CD4-positive, alpha-beta T cell treated with Interleukin-2 at 100 ng/mL for 4 hours (primary cell): ENCODE measurements at regions not wholly inside any gene's neighbourhood (a gene's known extent, or its start where the extent isn't known, plus 50 kb on each side); places are given as distances from the start of the nearest gene placed in this dataset.

Source experiments
- DNase-seq: peaks from one replicate; pipeline ENCODE4 v3.0.0-alpha.2; 2020; ENCODE audit warnings: low spot score

DNA sequence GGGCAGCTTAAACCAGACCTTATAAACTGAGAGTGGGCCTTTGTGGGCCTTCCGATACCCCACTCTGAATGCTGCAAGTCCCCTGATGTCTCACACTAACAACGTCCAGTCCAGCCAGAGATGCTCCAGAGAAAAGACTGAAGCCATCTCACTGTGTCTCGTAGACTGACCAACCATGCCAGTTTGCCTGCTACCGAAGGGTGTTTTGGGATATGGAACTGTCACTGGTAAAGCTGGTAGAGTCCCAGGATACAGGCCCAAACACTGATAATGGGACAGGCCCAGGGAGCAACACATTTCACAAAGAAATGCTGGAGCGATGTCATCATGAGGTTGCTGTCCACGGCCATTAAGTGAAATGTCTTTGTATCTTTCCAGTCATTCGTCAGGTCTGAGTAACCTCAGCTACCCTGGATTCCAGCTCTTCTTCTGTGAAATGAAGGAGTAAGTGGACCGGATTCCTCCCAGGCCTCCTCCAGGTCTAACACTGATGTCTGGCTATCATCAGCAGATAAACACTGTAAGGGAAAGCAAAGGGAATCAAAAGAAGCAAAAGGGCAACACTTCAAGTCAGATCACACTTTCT lies 81.6 kb downstream of the SLC5A7 start:
- no peak for DNase-seq

DNA sequence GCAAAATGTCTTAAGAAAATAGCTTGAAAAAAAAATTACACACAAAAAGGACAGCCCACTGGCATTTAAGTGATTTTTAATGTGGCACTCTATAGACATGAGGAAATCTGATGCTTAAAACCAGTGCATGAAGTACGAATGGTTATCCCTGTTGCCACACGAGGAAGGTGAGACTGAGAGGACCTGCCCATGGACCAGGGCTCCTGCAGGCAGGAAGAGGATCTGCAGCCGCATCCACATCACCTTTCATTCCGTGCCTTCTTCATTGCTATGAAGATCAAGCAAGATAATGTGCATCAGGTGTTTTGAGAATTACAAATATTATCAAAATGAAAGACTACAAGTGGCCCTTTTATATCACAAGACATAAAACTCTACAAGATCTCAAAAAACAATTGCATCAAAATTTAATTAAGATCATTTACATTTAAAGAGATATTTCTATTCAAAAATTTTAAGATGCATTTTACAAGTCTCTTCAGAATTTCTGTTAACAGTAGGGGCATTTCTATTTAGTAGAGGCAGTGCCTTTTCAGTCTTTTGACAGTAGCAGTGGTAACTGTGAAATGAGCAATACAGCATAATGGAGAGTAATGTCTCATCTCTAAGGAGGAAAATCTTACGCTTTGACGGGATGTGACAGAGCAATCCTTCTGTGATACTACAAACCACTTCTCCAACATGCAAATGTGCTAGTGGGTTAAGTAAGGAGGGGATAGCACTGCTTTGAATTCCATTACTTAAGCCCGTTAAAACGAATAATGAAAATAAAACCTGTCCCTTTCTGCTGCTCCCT lies 83.4 kb downstream of the SLC5A7 start:
- no peak for DNase-seq

DNA sequence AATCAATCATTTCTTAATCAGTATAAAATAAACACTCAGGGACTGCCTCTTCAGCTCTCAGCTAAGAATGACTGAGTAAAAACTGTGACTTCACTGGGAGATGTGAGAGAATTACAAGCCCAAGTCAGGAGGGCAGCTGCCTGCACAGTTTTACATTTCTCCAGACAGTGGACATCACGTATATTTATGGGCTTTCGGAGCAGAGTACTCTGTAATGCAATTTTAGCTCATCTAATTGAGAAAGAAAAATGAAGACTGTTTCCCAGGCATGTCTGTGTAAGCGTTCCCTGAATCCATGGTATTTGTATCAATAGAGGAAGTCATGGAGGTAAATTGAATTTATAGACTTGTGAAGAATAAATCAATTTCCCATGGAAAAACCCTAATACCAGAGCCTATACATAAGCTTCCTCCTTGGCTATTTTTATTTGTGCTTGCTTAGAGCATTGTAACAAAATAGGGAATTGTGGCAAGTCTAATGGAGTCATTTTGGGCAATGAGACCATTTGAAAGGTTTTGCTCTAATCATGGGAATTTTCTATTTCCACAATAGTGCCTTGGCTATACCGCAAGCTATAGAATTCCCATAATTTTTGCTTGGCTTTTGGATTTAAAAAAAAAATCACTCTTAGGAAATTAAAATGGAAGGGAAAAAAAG lies 87.2 kb downstream of the SLC5A7 start:
- no peak for DNase-seq

DNA sequence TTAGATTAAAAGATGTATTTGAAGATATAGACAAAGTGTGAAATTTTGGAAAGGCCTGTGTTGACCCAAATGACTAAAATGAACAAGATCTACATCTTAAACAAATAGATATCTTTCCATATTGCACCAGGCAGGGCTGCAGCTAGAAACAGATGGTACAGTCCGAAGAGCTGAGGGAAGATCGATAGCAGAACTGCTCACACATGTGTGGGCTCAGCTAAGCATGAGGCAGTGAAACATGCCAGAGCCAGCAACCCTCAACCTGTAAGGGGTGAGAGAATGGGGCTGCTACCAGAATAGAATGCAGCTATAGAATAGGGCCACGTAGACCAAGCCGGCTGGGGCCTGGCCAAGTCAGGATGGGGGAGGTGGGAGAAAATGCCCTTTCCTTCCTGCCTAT lies 87.8 kb downstream of the SLC5A7 start:
- no peak for DNase-seq

DNA sequence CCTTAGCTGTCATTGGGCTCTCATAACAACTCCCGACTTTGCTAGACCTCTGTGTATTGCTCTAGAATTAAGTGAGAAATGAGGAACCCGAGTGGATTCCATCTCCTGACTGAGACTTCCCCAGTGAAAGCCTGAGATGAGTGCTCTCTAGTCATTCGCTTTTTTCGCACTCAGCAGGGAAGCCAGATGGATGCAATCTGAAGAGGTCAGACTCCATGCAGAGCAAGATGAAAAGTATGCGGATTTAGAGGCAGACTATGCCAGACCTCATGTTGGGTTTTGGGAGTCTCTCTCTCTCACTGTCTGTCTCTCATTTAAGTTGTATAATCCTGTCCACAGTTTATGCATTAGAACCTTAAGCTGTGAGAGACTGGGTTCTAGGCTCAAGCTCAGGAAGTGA lies 88.6 kb downstream of the SLC5A7 start:
- no peak for DNase-seq

DNA sequence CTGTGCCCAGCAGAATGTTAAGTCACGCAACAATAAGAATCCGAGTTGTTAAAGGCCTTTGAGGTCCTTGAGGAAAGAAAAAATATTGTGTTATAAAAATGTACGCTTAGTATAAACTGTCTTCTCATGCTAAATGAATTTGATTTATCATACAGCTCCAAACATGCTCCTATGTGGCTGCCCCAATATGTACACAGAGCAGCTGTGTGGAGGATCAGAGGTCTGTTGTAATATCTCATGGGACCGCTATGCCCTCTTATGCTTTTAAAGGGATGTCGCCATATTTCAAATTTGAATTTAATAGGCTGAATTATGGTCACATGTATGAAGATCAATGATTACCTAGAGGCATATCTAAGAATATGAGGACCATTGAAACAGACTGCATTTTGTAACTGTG lies 90.2 kb downstream of the SLC5A7 start:
- DNase-seq: no peak

DNA sequence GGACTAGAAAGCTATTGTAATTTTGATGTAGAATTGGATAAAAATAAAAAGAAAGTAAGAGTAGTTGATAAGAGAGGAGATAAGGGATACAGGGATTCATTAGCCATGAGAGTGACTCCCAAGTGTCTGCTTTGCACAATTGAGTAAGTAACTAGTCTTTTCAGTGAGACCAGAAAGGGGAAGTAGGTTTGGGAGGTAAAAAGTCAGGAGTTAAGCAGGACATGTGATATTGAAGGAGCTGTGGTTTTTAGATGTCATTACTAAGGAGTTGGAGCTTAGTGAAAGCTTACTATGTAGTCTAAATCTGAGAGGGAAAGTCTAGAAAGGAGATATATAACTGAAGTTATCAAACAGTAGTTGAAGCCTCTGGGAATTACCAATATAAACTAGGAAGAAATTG lies 93.4 kb downstream of the SLC5A7 start:
- DNase-seq: no peak

DNA sequence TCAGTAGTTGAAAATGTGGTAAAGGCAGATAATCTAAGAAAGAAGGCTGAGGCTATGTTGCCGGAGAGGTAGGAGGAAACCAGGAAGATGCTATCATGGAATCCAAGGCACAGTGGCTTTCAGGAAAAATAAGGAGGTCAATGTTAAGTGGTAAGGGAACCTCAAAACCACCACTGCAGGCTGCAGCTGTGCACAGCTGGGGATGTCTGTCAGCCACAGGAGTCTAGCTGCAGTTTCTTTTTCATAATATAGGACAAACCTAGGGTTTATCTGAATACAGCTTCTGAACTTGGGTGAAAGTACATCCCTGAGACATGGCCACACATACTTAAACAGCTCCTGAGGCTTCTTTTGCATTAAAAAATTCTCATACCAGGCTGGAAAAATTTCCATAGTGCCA lies 93.9 kb downstream of the SLC5A7 start:
- DNase-seq: no peak

DNA sequence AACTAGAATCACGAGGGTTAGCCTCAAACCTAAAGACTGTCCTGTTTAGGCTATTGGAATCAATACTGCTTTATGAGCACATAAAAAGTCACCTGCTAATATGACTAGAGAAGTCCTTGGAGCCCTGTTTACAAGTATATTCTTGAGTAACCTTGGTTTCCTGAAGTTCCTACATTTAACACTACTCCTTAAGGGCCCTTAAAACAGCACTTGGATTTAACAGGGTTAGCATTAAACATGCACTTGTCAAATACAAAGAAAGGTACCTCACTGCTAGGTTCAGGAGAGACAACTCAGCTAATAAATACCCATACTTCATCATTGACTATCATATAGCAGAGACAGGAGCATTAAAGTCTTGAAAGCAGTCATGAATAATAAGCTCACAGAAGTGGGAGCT lies 96.7 kb downstream of the SLC5A7 start:
- DNase-seq: no peak

DNA sequence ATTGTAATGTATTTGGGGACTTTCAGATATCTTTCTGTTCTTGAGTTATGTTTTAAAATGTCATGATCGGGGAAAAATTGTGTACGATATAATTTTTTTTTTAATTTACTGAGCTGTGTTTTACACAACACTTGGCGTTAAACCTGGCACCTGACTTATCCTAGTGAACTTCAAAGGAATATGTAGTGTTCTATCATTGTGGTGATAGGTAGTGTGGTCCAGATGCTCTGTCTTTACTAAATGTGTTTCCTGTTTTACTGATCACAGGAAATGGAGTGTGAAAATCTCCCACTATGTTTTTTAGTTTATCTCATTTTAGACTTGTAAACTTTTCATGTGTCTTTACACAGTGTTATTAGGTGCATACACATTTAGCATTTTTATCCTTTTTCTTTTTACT lies 98.0 kb downstream of the SLC5A7 start:
- no peak for DNase-seq

DNA sequence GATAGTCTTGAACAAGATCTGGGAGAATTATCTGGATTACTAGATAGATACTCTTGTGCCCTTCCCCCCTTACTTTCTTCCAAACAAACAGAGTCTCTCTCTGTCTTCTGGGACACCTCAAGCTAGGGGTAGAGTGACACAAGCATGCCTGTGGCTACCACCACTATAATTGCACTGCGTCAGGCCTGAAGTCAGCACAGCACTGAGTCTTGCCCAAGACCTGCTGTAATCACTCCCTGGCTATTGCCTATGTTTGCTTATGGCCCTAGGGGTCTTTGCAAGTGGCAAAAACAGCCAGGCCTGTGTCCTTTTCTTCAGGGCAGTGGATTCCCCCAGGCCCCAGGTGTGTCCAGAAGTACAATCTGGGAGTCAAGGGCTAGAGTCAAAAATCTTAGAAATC lies 106.6 kb downstream of the SLC5A7 start:
- DNase-seq: no peak

DNA sequence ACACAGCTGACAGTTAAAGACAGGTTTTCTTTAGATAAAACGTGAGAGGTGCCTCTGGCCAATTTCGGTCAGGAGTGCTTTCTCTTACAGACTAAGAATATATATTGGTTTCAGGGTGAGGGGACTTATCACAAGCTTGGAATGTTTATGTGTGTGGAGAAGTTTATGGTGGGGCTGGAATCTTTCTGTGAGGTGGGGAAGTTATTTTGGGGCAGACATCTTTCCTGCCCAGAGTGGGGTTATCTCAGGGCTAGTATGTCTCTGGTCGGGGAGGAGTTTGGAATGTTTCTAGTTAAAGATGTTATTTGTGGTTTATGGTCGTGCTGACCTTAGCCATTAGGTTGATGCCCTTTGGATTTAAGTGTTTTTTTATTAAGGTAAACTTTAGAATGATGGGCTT lies 115.2 kb downstream of the SLC5A7 start:
- DNase-seq: no peak

DNA sequence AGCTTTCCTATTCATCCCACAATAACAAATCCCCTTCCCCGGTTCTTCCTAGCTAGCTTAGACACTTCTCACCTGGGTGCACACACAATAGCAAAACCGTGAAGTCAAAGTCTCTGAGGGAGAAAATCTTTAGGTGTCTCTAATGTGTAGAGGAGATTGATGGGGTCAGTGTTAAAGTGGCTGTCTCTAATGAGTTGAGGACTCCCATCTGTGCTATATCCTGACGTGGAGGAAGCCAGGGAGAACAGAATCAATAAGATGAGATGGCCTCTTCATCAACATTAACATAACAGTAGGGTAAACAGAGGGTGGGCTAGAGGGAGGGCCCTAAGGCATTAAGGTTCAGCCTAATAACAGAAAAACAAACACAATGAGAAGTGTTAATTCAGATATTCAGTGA lies 120.4 kb downstream of the SLC5A7 start:
- no peak for DNase-seq

DNA sequence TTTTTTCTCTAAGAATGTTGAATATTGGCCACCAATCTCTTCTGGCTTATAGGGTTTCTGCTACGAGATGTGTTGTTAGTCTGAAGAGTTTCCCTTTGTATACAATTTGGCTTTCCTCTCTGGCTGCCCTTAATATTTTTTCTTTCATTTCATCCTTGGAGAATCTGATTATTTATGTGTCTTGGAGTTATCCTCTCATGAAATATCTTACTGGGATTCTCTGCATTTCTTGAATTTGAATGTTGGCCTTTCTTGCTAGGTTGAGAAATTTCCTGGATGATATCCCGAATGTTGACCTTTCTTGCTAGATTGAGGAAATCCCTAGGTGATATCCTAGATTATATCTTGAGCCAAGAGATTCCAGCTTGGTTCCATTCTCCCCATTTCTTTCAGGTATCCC lies 125.6 kb downstream of the SLC5A7 start:
- no peak for DNase-seq

DNA sequence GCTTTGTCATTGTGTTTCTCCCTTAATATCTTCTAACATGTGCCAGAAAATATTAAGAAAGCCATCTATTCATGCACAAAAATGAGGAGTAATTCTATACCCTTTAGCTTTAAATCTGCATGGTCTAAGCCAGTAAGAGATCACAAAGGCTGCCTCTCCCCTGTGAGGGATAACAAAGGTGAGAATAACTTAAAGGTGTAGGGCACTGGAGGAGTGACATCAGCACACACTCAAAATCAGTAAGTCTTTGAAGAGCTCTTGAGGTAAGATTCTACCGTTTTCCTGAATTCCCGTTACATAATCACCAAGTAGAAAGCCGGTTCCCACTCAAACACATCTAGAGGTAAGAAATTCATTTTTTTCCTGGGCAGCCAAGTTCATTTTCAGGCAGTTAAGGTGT lies 123.9 kb upstream of the SULT1C3 start:
- no peak for DNase-seq

DNA sequence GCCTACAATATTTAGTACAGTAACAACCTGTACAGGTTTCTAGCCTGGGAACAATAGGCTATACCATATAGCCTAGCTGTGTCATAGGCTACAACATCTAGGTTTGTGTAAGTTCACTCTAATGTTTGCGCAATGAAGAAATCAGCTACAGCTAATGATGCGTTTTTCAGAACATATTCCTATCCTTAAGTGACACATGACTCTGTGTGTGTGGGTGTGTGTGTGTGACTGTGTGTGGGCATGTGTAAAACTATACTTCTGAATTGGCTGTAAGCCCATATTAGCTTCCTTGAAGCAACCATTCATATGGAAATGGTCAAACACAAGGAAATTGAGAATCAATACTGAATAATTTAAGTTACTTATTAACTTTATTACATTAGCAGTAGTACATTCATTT lies 120.8 kb upstream of the SULT1C3 start:
- DNase-seq: no peak

DNA sequence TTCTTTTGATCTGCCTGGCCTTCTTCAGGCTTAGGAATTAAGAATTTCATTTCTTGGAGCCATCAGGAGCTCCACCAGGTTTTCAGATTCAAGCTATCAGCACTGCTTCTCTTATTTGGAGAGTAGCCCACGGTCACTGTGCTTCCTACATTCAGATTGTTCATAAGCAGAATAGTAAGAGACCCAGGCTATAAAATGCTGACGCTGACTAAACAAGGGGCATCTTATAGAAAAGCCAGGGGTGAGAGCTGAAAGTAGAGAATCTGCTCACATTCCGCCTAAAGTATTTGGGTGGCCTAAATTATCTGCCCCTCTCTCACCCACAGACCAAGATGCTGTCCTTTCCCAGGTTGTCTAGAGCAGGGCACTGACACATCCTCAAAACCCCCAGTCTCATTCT lies 120.3 kb upstream of the SULT1C3 start:
- no peak for DNase-seq

DNA sequence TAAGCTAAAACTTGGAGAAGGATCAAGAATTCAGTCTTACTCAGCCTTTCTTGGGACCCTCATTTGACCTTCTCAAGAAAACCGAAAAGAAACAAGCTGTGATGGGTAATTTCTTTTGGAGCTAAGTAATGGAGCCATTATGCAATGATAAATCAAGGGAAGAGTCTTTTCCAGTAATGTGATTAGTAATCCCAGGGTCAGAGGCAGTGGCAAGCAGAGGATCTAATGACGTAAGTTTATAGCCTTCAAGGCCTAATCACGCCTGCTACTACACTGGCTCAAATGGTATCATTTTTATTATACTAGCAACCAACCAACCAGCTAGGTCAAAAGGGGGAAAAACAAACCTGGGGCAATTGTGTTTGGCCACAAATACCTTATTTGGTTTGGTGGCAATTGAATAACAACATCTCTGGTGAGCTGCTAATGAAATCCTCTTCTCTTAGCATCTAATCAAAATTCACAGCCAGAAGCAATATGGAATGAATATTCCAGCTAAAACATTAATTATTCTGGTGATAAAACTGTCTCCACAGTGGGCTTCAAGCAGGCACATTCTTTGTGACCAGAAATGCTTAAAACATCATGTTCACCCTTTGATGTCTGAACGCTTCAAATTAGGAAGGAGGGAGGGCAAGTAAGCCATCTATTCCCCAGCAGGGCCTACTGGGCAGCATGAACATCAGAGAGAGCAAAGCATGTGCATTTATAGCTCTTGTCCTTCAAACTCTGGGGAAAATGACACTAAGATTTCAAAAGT lies 114.9 kb upstream of the SULT1C3 start:
- no peak for DNase-seq

DNA sequence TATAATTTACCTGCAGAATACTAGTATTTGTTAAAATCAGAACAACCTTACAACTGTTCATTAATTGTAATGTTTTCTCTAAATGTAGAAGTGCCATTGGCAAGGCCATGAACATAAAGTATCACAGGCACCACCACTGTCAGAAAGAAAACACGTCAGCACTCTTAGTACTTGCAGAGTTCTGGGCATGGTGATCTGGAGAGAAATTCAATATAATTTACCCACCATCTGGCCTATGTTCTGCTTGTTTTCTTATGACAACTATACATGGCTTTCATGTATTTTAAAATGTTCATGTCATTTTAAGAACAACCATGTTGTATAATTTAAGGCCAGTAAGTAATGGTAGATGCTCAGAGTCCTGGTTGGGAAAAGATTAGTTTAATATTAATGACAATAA lies 114.2 kb upstream of the SULT1C3 start:
- no peak for DNase-seq

DNA sequence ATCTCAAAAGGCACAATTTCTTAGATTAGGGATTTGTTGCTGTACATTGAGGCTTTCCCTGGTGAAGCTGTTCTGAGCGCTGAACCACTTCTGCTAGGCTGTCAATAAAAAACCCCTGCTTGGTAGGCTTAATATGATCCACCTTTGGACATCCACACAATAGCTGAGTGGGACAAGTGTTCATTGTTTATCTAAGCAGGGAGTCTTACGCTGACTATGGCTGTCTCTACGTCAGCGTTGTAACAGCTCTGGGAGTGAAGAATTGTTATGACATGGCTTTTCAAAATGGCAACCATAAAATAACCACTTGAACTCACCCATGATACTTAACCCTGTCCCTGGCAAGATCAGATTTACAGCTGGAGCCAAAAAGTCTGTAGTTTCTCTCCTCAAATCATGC lies 111.5 kb upstream of the SULT1C3 start:
- no peak for DNase-seq

DNA sequence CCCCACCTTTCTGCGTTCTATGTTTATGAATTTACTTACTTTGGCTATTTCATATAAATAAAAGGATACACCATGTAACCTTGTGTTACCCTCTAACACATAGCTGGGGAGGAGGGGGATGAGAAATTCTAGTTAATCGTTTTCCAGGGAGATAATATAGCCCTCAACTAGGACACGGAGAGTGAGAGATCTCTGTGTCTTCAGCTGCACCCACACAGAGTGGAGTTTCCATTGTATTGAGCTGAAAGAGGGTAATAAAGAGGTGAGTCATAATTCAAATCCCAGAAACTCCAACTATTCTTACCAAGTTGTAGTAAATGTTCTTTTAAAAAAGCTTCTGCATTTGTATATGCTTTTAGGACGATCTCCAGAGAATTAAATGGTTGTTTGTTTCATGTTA lies 110.1 kb upstream of the SULT1C3 start:
- DNase-seq: no peak

DNA sequence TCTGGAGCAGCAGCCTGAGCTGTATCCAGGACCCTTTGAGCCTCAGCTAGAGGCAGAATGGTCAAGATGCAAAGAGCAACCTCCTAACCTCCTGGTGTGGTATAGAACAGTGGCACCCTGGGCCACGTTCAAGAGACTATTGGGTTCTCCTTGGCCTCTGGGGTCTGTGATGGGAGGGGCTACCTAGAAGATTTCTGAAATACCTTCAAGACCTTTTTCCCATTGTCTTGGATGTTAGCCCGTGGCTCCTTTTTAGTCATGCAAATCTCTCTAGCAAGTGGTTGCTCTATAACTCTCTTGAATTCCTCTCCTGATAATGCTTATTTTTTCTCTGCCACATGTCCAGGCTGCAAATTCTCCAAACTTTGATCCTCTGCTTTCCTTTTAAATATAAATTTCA lies 106.3 kb upstream of the SULT1C3 start:
- DNase-seq: no peak

DNA sequence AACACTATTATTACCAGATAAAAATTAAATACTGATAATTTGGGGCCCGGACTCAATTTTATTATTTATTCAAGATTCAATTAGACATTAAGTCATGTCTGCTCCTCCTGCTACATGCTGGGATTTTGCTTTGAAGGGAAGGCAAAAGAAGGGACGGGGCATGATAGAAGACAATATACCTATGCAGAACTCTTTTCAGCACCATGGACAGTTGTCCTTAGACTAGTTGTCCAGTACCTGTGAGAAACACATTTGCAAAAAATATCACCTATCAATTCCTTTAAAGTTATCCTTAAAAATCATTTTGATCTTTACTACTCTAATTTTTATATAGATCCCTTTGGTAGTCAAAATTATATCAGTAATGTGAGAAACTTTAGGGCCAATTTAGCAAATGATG lies 100.2 kb upstream of the SULT1C3 start:
- DNase-seq: no peak
